ENCODE measurements at regions not wholly inside any gene's neighbourhood (a gene's known extent, or its start where the extent isn't known, plus 50 kb on each side); places are given as distances from the start of the nearest gene placed in this dataset.
"Not testable (repeated sequence)": the region's sequence is repeated elsewhere in the genome, so short reads cannot be mapped to it uniquely, and the experiment has no call there.

DNA sequence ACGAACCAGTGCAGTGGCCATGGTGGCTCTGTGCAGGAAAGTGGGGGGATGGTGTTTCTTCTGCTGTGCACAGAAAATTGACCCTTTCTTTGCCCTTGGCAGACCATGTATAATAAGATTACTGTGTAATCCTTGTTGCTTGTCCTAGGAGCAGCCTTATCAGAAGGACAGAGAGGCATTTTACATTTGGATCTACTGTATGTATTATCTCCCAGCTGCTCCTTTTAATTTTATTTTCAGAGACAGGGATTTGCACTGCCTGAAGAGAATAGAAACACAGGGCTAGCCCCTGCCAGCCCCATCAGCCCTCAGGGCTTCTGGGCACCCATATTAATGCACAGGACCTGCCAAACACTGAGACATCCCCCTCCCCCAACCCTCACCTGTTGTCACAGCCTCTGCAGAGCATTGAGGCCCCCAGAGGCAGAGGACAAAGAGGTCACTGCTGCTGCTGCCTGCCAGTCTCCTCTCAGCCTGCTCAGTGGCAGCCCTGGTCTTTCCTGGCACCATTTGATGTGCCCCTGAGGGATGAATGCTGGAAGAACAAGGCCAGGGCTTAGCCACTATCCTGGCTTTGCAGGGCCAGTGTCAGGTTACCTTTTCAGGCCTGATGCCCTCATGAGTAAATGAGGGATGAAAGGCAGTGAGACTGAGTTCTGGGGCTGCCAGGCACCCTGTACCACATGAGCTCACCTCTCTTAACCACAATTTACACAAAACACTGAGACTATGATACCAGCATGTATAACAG, 533.4 kb downstream of the NTRK3 start:
- no peak for DNase-seq (ENCODE audit: low read depth in 2 of 2)

- no peak for DNase-seq (ENCODE audit: low read depth in 2 of 2)
Observed at GRCh38 chr15:87720235-87720634, 536.3 kb downstream of the NTRK3 start.

DNA sequence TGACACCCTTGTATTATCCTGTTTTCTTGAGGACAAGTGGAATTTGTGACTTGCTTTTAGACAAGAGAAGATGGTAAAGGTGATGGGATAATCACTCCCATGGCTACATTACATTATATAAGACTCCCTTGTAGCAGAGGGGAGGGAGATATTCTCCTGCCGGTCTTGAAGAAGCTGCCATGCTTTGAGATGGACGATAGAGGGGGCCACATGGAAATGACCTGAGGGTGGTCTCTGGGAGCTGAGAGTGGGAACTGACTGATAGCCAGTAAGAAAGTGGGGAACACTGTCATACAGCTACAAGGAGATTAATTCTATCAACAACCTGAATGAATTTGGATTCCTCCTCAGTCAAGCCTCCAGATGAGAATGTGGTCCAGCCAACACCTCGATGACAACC, 540.1 kb downstream of the NTRK3 start:
- DNase-seq (ENCODE audit: low read depth in 2 of 2), result no peak

GRCh38 chr15:87715252-87715651, 541.3 kb downstream of the NTRK3 start:
- DNase-seq (ENCODE audit: low read depth in 2 of 2), result no peak

- no peak for DNase-seq (ENCODE audit: low read depth in 2 of 2)
Observed at GRCh38 chr15:87713475-87713879, 543.1 kb downstream of the NTRK3 start.

GRCh38 chr15:87712211-87712610, 544.3 kb downstream of the NTRK3 start:
- no peak for DNase-seq (ENCODE audit: low read depth in 2 of 2)

- DNase-seq (ENCODE audit: low read depth in 2 of 2), result no peak
Observed at GRCh38 chr15:87711026-87711425, 545.5 kb downstream of the NTRK3 start.

DNA sequence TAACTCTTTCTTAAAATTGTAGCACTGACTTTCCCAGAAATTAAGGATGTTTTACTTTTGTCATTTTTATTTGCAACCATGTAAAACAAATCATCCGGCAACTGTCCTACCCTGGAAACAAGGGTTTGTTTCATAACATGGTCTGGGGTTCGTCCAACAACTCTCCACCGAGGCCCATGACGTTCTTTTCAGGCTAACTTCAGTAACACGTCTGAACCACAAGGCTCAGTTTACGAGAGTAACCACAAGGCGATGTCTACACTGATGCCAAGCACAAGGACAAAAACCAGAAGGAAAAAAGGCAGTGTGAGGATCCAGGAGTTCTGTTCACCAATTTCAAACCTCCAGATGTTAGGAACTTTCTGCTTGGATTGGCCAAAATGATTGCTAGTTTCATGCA, 546.1 kb downstream of the NTRK3 start:
- DNase-seq (ENCODE audit: low read depth in 2 of 2), result no peak

DNA sequence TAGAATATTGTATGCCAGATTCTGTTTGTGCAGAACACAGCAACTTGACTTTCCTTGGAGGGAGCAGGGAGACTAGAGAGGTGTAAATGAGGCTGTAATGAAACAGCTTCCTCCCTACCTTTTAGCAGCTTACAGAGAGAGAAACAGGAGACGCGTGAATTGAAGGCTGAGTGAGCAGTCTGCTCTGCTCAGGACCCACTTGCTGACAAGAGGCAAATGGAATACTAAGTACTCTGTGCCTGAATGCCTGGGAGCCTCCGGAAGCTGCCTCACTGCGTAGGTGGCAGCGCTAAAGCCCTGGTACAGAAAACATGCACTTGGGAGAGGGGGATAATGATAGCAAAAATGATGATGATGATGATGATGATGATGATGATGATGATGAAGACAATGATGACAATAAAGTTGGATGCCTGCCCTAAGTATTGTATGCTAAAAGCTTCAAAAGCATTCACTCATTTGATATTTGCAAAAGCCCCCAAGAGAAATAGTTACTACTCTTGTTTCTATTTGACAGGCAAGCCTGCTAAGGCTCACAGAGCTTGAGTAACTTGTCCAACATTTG, 548.9 kb downstream of the NTRK3 start:
- no peak for DNase-seq (ENCODE audit: low read depth in 2 of 2)

GRCh38 chr15:87707071-87707470, 549.5 kb downstream of the NTRK3 start:
- no peak for DNase-seq (ENCODE audit: low read depth in 2 of 2)

DNA sequence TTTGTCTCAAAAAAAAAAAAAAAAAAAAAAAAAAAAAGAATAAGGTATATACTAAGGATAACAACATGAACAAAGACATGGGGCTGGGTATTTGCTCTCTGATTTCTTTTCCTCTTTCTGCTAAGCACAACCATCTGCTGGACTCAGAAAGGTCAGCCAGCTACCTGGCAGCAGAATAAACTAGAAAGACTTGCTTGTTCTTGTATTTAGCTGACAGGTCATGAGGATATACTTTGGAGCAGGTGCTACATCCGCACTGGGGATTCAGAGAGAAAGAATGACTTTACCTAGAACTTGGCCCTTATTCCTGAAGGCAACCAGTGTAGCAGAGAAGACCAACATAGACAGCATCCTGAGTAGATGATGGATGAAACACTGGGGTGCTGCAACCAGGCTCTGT, 550.5 kb downstream of the NTRK3 start:
- DNase-seq (ENCODE audit: low read depth in 2 of 2), result no peak

DNA sequence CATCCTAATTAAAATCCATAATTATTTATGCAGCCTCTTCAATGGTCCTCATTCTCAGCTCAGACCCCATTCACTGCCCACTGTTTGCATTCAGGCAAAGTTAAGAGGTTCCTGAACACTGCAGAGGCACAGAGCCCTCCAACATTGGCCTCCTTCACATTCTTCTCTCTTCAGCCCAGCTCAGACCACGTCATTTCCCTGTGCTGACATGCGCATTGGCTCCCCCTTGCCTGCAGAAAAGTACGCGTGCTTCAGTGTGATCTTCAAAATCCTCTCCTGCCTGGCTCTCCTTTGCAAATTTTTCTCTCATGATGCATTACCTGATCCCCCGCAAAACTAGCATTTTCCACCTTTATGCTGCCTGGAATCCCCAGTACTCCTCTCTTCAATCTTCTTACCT, 552.3 kb downstream of the NTRK3 start:
- no peak for DNase-seq (ENCODE audit: low read depth in 2 of 2)

DNA sequence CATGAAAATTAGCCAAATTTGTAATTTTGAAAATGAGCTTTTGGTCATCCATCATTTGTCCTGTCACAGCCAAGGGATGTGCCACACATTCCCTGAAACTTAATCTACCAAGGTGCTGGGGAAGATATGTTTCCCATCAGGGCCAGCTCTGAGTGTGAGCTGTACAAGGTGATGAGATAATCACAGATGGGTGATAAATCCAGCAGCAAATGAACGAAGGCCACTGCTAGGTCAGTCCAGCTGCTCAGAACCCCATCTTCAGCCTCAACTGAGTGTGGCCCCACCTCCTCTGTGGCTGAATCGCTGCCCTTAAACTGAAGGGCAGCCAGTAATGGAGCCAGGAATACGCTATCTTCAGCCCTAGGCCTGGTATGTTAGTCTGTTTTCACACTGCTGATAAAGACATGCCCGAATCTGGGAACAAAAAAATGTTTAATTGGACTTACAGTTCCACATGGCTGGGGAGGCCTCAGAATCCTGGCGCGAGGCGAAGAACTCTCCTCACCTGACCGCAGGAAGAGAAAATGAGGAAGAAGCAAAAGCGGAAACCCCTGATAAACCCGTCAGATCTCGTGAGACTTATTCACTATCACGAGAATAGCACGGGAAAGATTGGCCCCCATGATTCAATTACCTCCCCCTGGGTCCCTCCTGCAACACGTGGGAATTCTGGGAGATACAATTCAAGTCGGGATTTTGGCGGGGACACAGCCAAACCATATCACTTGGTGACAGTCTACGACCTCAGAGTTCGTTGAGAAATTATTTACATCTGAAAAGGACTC, 553.0 kb downstream of the NTRK3 start:
- no peak for DNase-seq (ENCODE audit: low read depth in 2 of 2)

GRCh38 chr15:87702270-87702669, 554.3 kb downstream of the NTRK3 start:
- DNase-seq (ENCODE audit: low read depth in 2 of 2), result no peak

- not testable (repeated sequence) for DNase-seq (ENCODE audit: low read depth in 2 of 2)
Observed at GRCh38 chr15:87698467-87698866, 558.1 kb downstream of the NTRK3 start.

DNA sequence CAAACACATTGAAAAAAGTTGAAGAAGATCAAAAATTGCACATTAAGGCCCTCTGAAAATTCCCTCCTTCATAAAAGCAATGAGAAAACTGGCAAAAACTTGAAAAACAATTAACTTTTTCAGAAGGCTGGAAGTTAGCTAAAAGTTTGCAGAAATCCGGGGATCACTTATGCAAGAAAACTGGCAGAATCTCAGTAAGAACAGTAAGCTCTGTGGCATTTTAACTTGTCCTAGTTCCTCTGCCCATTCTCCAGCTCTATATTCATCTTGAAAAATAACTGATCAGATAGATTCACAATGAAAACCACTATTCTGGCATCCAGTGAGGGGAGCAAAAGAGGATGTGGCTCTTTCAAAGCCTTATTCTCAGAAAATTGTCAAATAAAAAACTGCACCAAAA, 566.8 kb downstream of the NTRK3 start:
- no peak for DNase-seq (ENCODE audit: low read depth in 2 of 2)

DNA sequence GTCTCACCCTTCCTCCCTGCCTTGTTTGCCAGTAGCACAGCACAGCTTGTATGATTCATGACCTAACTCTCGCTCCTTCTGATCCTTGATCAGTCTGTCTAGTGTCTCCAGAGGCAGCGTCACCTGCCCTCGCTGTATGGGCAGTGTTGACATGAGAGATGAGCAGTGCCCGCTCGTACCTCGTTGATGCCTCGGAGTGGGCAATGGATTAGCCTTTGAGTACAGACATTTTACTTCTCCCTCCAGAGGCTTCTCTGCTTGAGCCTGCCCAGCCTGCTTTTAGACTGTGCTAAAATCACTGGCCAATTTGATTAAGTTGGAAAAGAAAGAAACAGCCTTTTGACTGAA, 569.0 kb downstream of the NTRK3 start:
- DNase-seq (ENCODE audit: low read depth in 2 of 2), result no peak

DNA sequence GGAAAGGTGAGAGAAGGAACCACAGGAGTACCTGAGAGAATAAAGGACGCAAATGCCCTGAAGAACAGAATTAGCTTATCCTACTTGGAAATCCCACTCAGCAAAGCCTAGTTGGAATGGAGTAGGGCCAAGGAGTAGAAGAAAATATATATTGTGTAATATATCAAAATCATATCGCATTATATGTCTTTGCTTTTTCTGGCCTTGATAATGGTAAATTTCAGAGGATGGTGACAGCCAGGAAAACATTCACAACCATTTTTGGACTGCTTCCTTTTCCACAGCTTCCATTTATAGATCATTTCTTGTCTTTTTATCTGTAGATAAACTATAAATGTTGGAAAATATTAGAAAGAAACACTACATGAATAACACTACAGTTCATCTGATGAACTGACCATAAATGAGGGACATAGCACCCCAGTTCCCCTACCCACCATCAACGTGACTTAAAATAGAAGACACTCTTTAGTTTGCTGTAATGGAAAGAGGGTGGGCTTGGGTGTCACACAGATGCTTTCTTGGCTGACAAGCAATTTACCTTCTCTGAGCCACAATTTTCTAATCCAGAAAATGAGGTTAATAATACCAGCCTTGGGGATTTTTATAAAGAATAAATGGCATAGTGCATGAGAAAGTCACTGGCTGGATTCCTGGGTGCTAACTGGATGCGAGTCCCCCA, 569.6 kb downstream of the NTRK3 start:
- DNase-seq (ENCODE audit: low read depth in 2 of 2), result no peak

GRCh38 chr15:87686339-87686738, 570.2 kb downstream of the NTRK3 start:
- DNase-seq (ENCODE audit: low read depth in 2 of 2), result no peak

DNA sequence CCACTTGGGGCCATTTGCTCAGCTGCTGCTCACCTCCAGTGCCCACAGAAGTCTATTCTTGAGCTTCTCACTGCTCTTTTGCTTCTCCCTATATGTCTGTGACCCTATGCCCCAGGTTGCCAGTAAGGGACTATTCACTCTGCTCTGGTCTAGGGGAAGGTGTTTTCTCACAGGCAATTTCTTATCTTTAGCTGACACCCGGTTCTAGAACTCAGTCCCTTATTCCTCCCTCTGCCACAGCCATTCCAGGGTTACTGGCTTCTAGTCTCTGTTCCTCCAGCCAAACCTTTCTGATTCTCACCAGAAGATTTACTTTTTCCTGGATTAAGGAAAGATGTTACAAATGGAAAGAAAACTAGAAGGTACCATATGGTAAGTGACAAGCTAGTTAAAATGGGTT, 574.0 kb downstream of the NTRK3 start:
- no peak for DNase-seq (ENCODE audit: low read depth in 2 of 2)

GRCh38 chr15:87681104-87681503, 575.4 kb downstream of the NTRK3 start:
- DNase-seq (ENCODE audit: low read depth in 2 of 2), result no peak

DNA sequence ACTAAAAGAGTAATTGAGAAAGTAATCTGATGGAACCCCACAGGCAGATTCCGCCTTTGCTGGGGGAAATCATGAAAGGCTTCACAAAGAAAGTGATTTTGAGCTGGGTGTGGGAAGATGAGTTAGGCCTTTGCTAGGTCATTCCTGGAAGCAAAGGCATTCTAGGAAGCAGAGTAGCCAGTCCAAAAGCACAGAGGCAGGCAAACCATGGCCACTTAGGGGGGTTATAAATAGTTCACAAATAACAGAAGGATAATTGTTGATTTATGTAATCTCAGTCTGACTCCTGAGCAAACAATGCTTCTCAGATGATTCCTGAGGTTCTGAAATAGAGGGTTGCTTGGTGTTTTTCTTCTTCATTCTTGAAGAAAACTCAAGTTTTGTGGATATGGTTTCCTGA, 576.3 kb downstream of the NTRK3 start:
- no peak for DNase-seq (ENCODE audit: low read depth in 2 of 2)

GRCh38 chr15:87675271-87675670, 581.3 kb downstream of the NTRK3 start:
- DNase-seq (ENCODE audit: low read depth in 2 of 2), result no peak
